Astrocyte of the hippocampus (primary cell): ENCODE measurements at regions not wholly inside any gene's neighbourhood (a gene's known extent, or its start where the extent isn't known, plus 50 kb on each side); places are given as distances from the start of the nearest gene placed in this dataset.

Experiments used
- DNase-seq: peaks from one replicate; pipeline ENCODE4 v3.0.0; 2011; ENCODE audit warnings: low read depth, low spot score

DNA sequence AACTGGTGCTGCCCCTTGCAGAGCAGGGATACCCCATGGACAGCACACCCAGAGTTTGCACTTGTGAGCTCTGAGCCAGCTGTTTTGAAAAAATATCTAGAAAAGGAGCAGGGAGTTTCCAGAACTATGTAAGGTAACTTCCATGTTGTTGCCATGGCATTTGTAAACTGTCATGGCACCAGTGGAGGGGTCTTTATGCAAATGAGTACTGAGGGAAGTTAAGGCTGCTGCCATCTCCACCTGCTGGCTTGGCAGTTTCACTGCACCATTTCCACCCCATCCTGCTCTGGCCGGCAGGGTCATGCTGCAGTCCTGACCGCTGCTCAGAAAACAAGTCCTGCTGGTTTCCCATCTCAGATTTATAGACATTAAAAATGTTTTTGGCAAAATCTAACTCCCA is 52.3 kb upstream of the SNTG2 start:
- DNase-seq, result peak; percentile 7

DNA sequence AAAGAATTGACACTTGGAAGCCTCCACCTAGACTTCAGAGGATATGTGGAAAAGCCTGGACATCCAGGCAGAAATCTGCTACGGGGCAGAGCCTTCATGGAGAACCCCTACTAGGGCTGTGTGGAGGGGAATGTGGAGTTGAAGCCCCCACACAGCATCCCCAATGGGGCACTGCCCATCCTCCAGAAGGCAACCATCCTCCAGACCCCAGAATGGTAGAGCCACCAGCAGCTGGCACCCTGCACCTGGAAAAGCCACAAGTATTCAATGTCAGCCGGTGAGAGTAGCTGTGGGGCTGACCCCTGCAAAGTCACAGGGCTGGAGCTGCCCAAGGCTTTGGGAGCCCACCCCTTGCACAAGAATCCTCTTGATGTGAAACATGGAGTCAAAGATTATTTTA is 53.6 kb upstream of the SNTG2 start:
- no peak for DNase-seq

DNA sequence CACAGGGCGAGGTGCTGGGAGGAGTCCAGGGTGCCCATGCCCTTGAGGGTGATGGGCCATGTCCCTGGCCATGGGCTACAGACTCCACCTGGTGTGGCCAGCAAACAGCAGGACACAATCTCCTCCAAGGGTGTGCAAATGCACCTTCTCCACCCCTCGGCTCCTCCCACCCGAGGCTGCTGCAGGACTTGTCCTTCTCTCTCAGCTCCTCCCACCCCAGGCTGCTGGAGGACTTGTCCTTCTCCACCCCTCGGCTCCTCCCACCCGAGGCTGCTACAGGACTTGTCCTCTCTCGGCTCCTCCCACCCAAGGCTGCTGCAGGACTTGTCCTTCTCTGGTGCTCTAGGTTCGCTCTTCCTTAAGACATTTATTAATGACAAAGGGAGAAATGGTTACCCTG is 57.3 kb upstream of the SNTG2 start:
- no peak for DNase-seq

DNA sequence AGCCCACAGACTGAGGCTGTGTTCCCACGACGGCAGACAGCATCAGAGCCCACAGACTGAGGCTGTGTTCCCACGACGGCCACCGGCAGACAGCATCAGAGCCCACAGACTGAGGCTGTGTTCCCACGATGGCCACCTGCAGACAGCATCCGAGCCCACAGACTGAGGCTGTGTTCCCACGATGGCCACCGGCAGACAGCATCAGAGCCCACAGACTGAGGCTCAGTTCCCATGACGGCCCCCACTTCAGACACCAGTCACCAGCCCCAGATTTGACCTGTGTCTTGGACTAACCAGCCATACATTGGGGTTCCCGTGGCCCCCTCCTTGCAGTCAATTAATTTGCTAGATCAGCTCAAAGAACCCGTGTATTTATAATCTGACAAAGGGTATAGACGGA is 57.8 kb upstream of the SNTG2 start:
- no peak for DNase-seq

DNA sequence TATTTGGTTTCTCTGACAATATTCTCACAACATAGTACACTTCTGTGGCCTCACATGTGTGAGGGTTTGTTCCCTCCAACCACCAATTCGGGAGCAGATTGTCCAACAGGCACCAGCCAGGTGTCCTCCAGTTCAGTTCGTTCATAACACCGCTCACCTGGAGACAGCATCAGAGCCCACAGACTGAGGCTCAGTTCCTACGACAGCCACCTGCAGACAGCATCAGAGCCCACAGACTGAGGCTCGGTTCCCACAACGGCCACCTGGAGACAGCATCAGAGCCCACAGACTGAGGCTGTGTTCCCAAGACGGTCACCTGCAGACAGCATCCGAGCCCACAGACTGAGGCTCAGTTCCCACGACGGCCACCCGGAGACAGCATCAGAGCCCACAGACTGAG is 58.2 kb upstream of the SNTG2 start:
- DNase-seq, result no peak

DNA sequence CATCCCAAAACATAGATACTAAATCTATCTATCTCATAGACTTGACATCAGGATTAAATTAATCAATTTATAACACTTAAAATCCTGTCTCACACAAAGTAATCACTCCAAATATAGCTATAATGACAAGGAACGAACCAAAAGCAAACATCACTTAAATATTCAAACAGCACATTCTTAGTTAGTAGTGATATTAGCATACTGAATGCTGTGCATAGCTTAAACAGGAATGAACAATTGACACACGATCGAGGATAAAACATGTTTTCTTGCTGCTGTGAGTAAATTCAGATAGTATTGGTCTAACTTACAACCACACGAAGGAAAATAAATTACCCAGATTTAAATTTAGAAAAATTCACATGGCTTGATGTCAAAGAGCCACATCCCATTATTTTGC is 58.9 kb upstream of the SNTG2 start:
- no peak for DNase-seq

DNA sequence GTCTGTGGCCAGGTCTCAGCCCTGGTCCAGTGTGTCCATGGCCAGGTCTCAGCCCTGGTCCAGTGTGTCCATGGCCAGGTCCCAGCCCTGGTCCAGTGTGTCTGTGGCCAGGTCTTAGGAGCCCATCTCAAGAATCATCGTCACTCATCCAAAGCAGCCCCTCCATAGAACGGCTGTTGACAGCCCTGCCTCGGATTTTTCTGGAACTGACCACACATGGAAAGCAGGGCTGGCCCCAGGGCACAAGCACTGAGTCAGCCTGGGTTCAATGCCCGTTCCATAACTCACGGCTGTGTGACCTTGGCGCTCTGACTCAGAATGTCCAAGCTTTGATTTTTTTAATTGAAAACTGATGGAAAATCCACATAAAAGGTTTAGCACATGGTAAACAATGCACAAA is 59.9 kb upstream of the SNTG2 start:
- peak; percentile 12 for DNase-seq

DNA sequence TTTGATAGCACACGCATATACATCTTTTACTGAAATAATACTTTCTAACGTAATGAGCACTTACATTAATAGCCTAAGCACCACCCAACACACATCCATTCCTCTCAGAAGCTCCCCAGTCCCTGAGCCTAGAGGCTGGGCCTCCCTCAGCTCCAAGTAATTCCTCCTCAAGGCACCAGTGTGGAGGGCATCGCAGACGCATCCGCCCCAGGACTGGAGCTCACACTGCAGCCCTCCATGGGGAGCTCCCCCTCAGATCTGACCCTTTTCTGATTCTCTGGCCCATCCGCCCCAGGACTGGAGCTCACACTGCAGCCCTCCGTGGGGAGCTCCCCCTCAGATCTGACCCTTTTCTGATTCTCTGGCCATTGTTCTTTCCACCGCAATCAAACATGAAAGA is 60.4 kb upstream of the SNTG2 start:
- DNase-seq, result no peak

DNA sequence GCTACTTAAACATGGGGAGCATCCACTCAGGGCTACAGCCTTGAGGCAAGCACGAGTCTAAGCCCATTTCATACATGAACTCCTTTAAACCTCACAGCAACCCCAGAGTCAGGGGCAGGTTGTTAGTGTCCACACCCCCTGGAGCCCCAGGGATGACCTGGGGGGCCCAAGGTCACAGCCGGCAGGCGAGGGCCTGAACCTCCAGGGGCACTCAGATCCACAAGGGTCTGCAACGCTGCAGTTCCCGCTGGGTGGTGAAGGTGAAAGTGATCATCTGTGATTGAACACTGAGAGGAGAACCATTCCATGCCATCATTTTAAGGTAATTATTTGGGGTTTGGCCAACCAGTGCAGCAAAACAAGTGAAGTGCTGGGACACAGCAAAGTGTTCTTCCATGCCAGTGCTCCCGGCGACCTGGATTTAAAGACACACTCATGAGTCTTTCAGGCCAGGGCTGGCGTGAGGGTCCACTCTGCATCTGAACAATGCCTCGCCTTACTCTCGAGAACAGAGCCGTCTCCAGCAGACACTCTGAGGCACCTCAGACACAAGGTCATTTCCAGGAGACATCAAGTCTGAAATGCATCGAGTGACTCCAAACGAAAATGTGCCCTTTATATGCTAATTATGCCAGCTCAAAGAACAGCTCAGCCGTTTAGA is 61.6 kb upstream of the SNTG2 start:
- no peak for DNase-seq

DNA sequence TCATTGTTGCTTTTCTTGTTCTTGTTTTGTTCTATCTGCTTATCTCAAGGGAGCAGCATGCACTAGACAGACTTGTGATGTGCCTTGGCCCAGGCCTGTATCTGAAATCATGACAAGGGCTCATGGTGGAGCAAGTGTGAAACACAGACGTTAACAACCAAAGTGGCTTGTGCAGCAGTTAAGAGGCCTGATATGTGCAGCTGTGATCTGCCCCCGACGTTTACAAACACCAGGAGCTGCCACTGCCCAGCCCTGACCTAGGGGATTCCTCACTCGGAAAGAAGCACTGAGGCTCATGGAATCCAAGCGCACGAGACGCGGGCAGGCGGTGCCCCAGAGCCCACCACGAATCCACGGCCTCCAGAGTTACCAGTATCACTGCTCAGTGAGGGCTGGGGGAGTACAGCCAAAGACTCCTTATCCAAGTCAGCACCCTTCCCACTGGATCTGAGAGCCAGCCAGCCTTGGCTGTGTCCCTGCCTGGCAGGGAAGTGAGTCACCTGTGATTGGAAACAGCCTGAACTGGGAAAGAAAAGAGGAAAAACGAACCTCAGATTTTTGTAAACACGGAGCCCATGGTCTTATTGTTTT is 62.3 kb upstream of the SNTG2 start:
- DNase-seq, result peak; percentile 34

DNA sequence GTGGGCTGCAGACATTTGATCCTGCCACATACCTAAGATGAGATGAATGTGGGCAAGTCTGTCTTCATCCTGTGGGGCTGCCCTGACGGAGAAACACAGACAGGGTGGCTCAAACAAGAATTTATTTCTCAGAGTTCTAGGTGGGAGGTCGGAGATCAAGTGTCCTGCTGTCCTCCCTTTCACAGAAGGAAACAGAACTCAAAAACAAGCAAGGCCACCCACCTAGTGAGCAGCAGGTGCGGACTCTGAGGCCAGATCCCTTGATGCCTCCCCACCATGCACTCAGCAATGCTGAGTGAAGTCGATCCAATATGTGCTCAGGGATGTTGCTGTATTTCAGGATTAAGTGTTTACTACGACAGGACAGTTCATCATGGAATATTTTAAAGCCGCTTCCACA is 63.0 kb upstream of the SNTG2 start:
- no peak for DNase-seq

DNA sequence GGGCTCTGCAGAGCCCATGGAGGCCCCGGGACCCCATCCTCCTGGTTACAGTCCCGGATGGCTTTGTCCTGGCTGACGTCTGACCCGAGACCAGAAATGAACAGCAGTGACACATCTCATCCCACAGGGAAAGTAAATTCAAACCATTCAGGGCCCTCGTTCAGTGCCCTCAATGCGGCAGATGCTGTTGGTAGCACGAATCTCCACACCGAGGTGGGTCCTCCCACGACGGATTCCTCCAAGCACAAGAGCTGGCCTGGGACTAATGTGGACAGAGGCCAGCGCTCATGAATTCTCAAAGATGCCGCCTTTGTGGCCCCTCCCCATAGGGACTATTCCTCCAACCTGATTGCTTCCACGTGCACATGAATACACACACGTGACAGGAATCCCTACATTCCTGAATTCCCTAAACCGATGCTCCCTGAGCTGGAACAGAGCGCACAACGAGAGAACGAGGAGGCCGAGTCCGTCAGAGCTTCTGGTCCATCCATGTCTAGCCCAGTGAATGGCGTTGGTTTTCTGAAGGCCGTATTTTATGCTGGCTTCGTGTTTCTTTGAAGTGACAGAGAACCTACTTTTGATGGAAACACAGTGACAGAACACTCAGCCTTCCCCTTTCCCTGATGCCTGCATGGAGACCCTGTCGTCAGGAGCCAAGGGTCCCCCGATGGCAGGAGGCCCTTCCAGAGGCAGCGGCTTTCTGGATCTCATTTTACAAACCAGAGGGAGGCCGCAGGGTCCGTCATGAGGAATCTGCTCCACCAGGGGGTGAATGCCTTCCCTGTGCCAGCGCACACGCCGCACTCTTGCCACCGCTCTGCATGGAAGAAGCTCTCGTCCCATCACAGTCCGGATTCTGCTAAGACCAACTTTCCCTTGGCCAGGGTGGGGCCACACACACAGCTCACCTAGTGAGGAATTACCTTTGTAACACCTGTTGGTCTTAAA is 64.3 kb upstream of the SNTG2 start:
- DNase-seq, result no peak

DNA sequence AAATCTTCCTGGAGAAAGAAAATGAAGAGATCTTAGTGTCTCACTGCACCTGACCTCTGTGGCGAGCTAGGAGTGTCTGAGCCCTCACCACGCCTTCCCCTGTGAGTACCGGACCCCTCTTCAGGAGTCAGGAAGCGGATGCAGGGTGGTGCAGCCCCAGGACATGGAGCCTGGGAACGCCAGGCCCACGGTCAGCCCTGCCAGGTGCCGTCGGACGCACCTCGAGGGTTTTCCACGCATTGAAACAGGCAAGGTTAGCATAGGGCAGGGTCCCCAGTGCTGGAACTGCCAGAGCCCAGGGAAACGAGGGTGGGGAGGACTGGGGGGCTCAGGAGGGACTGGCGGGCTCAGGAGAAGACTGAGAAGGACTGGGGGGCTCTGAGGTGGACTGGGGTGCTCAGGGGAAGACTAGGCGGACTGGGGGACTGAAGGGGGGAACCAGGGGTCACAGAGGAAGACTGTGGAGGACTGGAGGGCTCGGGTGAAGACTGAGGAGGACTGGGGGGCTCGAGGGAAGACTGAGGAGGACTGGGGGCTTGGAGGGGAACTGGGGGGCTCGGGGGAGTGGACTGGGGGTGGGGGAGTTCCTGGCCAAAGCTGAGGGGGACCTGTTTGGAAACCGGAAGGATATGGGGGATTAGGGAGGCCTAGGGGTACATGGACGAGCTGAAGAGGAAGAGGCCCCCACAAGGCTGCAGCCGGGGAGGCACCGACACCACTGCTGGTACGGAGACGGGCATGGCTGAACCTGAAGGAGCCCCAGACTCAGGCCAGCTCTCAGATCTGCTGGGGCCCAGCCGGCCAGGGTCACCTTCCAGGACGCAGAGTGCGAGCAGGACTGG is 65.2 kb upstream of the SNTG2 start:
- DNase-seq, result no peak

DNA sequence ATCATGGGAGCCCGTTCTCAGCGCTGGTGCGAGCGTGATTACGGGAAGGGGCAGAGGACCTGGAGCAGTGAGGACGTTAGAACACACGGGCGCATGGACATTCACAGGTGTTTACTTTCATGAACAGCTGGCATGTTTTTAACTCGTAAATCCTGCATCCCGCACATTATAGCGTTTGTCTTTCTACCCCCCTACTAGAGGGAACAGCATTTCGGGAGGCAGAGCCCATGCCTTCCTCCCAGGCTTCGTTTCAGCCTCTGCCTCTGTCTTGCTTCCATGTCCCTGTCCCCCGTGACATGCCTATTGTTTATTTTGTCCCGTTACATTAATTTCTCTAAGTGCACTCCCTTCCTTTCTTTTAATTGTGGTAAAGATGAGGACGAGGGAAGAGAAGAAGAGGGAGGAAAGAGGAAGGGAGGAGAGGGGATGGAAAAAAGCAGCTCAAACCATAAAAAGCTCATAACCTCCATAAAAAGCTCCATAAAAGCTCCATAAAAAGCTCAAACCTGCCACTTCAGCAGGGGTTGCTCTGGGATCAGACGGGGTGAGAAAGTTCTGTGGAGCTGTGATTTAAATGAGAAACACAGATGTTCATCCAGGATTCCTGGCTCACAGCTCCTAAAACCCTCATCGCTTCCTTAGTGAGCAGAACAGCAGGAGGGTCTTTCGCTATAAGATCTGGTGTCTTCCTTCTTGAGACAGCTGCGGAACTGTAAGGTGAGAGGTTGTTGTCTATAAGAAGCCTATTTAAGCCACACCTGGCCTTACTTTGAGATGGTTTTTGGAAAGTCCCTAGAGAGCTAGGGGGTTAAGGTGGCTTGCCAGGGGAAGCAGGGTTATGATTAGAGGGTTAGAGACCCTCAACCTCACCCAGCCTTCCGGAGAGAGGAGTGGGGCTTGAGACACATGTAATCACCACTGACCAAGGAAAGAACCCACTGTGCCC is 66.6 kb upstream of the SNTG2 start:
- DNase-seq, result no peak

DNA sequence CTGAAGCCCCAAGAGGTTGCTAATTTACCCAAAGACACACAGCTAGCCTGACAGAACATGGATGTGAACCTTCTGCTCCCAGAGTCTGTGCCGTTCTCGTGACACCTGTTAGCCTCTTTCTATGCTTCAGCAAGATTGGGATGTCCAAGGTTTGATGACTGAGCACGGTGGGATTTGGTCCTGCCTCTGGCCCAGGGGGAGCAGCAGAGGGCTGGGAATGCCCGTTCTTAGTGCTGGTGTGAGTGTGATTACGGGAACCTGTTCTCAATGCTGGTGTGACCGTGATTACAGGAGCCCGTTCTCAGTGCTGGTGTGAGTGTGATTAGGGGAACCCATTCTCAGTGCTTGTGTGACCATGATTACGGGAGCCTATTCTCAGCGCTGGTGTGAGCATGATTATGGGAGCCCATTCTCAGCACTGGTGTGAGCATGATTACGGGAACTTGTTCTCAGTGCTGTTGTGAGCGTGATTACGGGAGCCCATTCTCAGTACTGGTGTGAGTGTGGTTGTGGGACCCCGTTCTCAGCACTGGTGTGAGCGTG is 67.3 kb upstream of the SNTG2 start:
- DNase-seq, result no peak

DNA sequence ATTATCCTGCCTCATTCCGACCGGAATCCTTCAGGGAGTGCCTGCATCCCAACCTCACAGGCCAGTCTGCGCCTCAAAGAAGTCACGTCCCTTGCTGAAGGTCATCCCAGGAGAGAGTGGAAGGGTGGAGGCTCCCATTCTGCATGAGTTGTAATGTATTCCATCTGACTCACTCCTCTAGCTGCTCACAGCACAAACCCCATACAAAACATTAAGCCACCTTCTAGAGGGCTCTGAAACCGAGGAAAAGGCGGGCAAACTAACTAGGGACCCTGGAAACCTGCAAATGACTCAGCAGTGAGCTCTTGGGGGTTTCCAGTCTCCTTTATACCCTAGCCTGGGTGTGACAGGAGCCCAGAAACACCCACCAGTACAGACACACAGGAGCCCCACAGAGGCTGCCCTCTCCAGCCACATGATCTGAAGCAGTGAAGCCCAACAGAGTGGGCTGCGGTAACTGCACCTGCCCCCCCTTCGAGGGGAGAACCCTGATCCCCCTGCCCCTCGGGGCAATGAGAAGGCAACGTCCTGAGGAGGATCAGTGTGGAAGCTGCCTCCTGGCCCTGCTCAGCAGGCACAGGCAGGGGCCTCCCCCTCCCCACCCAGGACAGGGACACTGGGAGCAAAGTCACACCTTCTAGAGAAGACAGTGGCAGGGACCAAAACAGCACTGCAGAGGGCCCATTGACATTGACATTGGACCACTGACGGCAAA is 69.3 kb upstream of the SNTG2 start:
- peak; percentile 36 for DNase-seq

DNA sequence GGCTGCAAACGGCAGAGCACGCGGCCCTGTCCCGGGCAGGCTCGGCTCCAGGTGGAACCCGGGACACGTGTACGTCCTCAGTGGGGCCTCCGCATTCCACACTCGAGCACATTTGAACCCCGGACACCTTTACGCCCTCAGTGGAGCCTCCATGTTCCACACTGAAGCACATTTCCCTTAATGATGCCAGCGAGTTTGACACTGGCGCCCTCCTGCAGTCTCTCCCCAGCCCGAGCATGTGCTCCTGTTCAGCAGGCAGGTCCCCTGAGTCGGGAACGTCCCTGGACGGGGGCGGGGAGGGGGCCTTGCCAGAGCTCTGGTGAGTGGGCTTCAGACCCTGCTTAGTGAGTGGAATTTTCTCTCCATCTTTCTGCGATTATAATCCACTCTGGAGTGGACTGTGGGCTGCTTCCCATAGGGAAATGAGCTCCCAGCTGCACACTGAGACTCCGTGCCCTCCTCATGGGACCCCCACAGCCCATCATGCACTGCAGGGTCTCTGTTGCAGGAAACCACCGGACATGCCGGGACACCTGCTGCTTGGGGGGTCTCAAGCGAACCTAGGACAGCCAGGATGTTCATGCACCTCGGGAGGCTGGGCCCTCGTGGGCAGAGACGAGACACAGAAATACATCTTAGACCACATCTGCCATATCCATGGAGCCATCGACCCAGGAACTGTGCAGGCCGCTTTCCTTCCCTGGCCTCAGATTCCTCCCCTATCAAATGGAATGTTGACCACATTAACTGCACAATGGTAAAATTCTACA is 70.3 kb upstream of the SNTG2 start:
- peak; percentile 19 for DNase-seq

DNA sequence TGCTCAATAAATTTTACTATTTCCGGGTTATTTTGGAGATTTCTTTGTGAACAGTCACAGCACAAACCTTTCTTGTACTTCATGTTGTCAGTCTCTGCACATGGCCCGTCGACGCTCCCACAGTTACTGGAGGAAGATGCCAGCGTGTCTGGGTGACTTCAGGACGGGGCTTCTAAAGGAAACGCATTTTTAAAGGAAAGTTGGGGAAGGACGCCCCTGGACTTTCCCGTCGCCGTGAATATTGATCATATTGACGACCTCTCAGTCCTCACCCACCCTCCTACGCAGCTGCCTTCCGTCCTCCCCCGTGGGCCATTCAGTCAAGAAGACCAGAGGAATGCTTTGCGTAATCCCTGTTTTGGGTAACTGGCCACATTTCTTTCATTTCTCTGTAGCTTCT is 71.1 kb upstream of the SNTG2 start:
- DNase-seq, result no peak
